ENCODE measurements at regions not wholly inside any gene's neighbourhood (a gene's known extent, or its start where the extent isn't known, plus 50 kb on each side); places are given as distances from the start of the nearest gene placed in this dataset.

DNA sequence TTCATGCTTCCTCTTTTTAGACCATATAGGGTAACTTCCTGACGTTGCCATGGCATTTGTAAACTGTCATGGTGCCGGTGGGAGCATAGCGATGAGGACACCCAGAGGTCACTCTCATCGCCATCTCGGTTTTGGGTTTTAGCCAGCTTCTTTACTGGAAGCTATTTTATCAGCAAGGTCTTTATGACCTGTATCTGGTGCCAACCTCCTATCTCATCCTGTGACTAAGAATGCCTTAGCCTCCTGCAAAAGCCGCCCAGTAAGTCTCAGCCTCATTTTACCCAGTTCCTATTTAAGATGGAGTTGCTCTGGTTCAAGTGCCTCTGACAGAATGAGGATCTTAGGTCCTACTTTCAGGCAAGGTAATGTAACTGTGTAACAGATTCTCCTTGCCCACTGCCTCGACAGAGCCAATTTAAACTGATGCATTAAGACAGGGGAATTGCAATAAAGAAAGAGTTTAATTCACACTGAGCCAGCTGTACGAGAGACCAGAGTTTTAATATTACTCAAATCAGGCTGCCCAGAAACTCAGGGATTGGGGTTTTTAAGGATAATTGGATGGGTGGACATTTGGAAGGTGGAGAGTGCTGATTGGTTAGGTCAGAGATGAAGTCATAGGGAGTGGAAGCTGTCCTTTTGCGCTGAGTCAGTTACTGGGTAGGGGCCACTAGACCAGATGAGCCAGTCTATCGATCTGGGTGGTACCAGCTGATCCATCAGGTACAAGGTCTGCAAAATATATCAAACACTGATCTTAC is 59.9 kb upstream of the ATF7IP2 start:
- TF ChIP-seq, protein P1, sequence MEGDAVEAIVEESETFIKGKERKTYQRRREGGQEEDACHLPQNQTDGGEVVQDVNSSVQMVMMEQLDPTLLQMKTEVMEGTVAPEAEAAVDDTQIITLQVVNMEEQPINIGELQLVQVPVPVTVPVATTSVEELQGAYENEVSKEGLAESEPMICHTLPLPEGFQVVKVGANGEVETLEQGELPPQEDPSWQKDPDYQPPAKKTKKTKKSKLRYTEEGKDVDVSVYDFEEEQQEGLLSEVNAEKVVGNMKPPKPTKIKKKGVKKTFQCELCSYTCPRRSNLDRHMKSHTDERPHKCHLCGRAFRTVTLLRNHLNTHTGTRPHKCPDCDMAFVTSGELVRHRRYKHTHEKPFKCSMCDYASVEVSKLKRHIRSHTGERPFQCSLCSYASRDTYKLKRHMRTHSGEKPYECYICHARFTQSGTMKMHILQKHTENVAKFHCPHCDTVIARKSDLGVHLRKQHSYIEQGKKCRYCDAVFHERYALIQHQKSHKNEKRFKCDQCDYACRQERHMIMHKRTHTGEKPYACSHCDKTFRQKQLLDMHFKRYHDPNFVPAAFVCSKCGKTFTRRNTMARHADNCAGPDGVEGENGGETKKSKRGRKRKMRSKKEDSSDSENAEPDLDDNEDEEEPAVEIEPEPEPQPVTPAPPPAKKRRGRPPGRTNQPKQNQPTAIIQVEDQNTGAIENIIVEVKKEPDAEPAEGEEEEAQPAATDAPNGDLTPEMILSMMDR (IDR thresholded peaks at IDR 0.05), result no peak
- TF ChIP-seq EZH2 (IDR thresholded peaks at IDR 0.05) (no peak), EZH2phosphoT487 (IDR thresholded peaks at IDR 0.05) (no peak)

Measured in neural progenitor cell (in vitro differentiated cells).